GM12878 (cell line): ENCODE measurements at regions not wholly inside any gene's neighbourhood (a gene's known extent, or its start where the extent isn't known, plus 50 kb on each side); places are given as distances from the start of the nearest gene placed in this dataset.

ENCODE experiments used
- ATAC-seq: fragments of 200-7000 bp; cut with Tn5 transposase; 3 replicates; pipeline ENCODE4 v1.9.1; 2020; ENCODE audit warnings: mild to moderate bottlenecking, moderate library complexity
- BruUV-seq: library from RNA; stranded (reverse); fragments of 400-500 nt; replicated peaks from 2 replicates; lab custom pipeline; 2021; lab: Mats Ljungman, UMichigan
- CTCF ChIA-PET: fragments of 300-600 bp; sonication (Branson Sonifier 250); formaldehyde crosslinking; extraction: SDS; loops from one replicate; lab custom pipeline; 2021; ENCODE audit warnings: inconsistent platforms; lab: Yijun Ruan, JAX
- POLR2A ChIA-PET: fragments of 350-600 bp; formaldehyde crosslinking; extraction: SDS; loops from one replicate; lab custom pipeline; 2021; ENCODE audit warnings: inconsistent platforms; lab: Charles Lee
- RAD21 ChIA-PET: fragments of 300-600 bp; sonication (Branson Sonifier 250); formaldehyde crosslinking; loops from one replicate; lab custom pipeline; 2023; ENCODE audit warnings: antibody characterized with exemption; ENCODE audit not compliant: unreplicated experiment; lab: Charles Lee
- SMC1A ChIA-PET: fragments of 300-600 bp; sonication (Branson Sonifier 250); formaldehyde crosslinking; loops from one replicate; lab custom pipeline; 2023; ENCODE audit not compliant: unreplicated experiment, uncharacterized antibody; lab: Charles Lee
- DNase-seq: peaks from one replicate; pipeline ENCODE4 v3.0.0-alpha.2; 2011; ENCODE audit warnings: low read depth, low spot score
- FAIRE-seq: peaks from 3 replicates; lab custom pipeline; 2011; peaks lifted over from hg19 to GRCh38; lab: Jason Lieb, UNC
- H2AFZ ChIP-seq: 2 replicates; pipeline ENCODE4 v1.6.0; 2011; ENCODE audit warnings: low read depth, low read length, control low read depth; ENCODE audit not compliant: control insufficient read depth
- H3K27ac ChIP-seq: 2 replicates; pipeline ENCODE4 v1.5.1; 2011; ENCODE audit warnings: control low read depth; ENCODE audit not compliant: control insufficient read depth, insufficient read depth
- H3K27me3 ChIP-seq, 2 experiments: replicated peaks in 1 of 2; 2 replicates each; pipeline versions ENCODE4 v1.6.0 to v1.6.1; 2011; ENCODE audit warnings: low read length in 1 of 2; ENCODE audit not compliant: control insufficient read depth in 2 of 2, insufficient read depth in 2 of 2
- H3K36me3 ChIP-seq, 2 experiments: 2 replicates each; pipeline ENCODE4 v1.5.1; 2011; ENCODE audit warnings: low read length in 1 of 2; ENCODE audit not compliant: control insufficient read depth in 2 of 2, insufficient read depth in 2 of 2
- H3K4me1 ChIP-seq: 2 replicates; pipeline ENCODE4 v1.6.1; 2011; ENCODE audit warnings: mild to moderate bottlenecking, low read length, moderate library complexity, mixed read lengths; ENCODE audit not compliant: control insufficient read depth, insufficient read depth
- H3K4me2 ChIP-seq: 2 replicates; pipeline ENCODE4 v1.6.0; 2011; ENCODE audit warnings: control low read depth; ENCODE audit not compliant: control insufficient read depth, insufficient read depth
- H3K4me3 ChIP-seq: fragments of 200-600 bp; sonication (generic); 2 replicates; pipeline ENCODE4 v1.5.1; 2016
- H3K79me2 ChIP-seq: 2 replicates; pipeline ENCODE4 v1.6.0; 2011; ENCODE audit warnings: low read length; ENCODE audit not compliant: control insufficient read depth, insufficient read depth
- H3K9ac ChIP-seq: 2 replicates; pipeline ENCODE4 v1.8.0; 2011; ENCODE audit warnings: low read length, control low read depth, mixed read lengths; ENCODE audit not compliant: control insufficient read depth, insufficient read depth
- H3K9me3 ChIP-seq: replicated peaks from 3 replicates; pipeline ENCODE4 v1.5.1; 2011; ENCODE audit warnings: mild to moderate bottlenecking, low read length; ENCODE audit not compliant: control insufficient read depth, insufficient read depth
- H4K20me1 ChIP-seq: 2 replicates; pipeline ENCODE4 v1.6.0; 2011; ENCODE audit not compliant: control insufficient read depth, insufficient read depth
- CEBPB ChIP-seq, 2 experiments: fragments of 150-350 bp in 1 of 2; IDR thresholded peaks; 2 replicates each; pipeline ENCODE4 v1.6.1; 2012 to 2014; ENCODE audit warnings: low read depth in 2 of 2, low read length in 2 of 2, borderline replicate concordance in 1 of 2, inconsistent platforms in 1 of 2
- HDAC6 ChIP-seq: fragments of 200-600 bp; sonication (generic); IDR thresholded peaks from one replicate; pipeline ENCODE4 v1.8.0; 2017; ENCODE audit warnings: antibody characterized with exemption; ENCODE audit not compliant: unreplicated experiment
- NFXL1 ChIP-seq: fragments of 450-650 bp; IDR thresholded peaks from 2 replicates; pipeline ENCODE4 v1.6.1; 2017; ENCODE audit warnings: antibody characterized with exemption, mild to moderate bottlenecking, borderline replicate concordance
- NR2C2 ChIP-seq: IDR thresholded peaks from 2 replicates; pipeline ENCODE4 v1.6.1; 2011; ENCODE audit warnings: borderline replicate concordance, low read depth; ENCODE audit not compliant: control insufficient read depth, insufficient read length
- NR2F1 ChIP-seq: fragments of 450-650 bp; conservative IDR thresholded peaks from 2 replicates; pipeline ENCODE4 v1.6.1; 2017; ENCODE audit warnings: mild to moderate bottlenecking
- POLR2AphosphoS5 ChIP-seq: IDR thresholded peaks from 2 replicates; pipeline ENCODE4 v1.6.1; 2011; ENCODE audit warnings: mild to moderate bottlenecking, low read length, inconsistent platforms
- RBBP5 ChIP-seq: fragments of 200-600 bp; sonication (generic); conservative IDR thresholded peaks from 2 replicates; pipeline ENCODE4 v1.6.1; 2016
- SIN3A ChIP-seq: IDR thresholded peaks from 2 replicates; pipeline ENCODE4 v1.6.1; 2012; ENCODE audit warnings: low read depth, low read length, improper control_type of control experiment
- SREBF2 ChIP-seq: IDR thresholded peaks from 2 replicates; pipeline ENCODE4 v1.6.1; 2012; ENCODE audit warnings: mild to moderate bottlenecking, low read length
- TCF12 ChIP-seq: IDR thresholded peaks from 2 replicates; pipeline ENCODE4 v1.6.1; 2011; ENCODE audit warnings: low read depth, mild to moderate bottlenecking, low read length
- TCF7 ChIP-seq: IDR thresholded peaks from 2 replicates; pipeline ENCODE4 v1.6.1; 2014; ENCODE audit warnings: antibody characterized with exemption, borderline replicate concordance
- WGBS: methylation state at CpG from one replicate; pipeline ENCODE4 v1.1.6; 2016; ENCODE audit warnings: low lambda C conversion rate; ENCODE audit not compliant: insufficient replicate concordance, insufficient coverage; ENCODE audit errors: missing lambda C conversion rate; 5-methylcytosine and 5-hydroxymethylcytosine counted together
- in situ Hi-C: fragments of 300-500 bp; cut with MboI; formaldehyde crosslinking; loops from 9 replicates; pipeline ENCODE4 v1.14.3; 2018; ENCODE audit warnings: mixed read lengths
- intact Hi-C: fragments of 100-400 bp; cut with micrococcal nuclease; formaldehyde crosslinking; loops from one replicate; pipeline ENCODE4 v1.14.2; 2022; ENCODE audit not compliant: unreplicated experiment
- TF ChIP-seq, protein P1 (sequence below): fragments of 450-650 bp; IDR thresholded peaks from 2 replicates; pipeline ENCODE4 v1.6.1; 2018; ENCODE audit warnings: mild to moderate bottlenecking, low read depth, moderate library complexity; ENCODE audit not compliant: partially characterized antibody
- TF ChIP-seq, protein P2 (sequence below): IDR thresholded peaks from 2 replicates; pipeline ENCODE4 v1.6.1; 2011; ENCODE audit warnings: low read depth, low read length, improper control_type of control experiment, borderline replicate concordance
- TF ChIP-seq, protein P3 (sequence below): fragments of 150-350 bp; IDR thresholded peaks from 2 replicates; pipeline ENCODE4 v1.6.1; 2014; ENCODE audit warnings: mild to moderate bottlenecking, low read depth, low read length
- TF ChIP-seq, protein P4 (sequence below): fragments of 450-650 bp; IDR thresholded peaks from 2 replicates; pipeline ENCODE4 v1.6.1; 2016; ENCODE audit warnings: mild to moderate bottlenecking, moderate library complexity, borderline replicate concordance

DNA sequence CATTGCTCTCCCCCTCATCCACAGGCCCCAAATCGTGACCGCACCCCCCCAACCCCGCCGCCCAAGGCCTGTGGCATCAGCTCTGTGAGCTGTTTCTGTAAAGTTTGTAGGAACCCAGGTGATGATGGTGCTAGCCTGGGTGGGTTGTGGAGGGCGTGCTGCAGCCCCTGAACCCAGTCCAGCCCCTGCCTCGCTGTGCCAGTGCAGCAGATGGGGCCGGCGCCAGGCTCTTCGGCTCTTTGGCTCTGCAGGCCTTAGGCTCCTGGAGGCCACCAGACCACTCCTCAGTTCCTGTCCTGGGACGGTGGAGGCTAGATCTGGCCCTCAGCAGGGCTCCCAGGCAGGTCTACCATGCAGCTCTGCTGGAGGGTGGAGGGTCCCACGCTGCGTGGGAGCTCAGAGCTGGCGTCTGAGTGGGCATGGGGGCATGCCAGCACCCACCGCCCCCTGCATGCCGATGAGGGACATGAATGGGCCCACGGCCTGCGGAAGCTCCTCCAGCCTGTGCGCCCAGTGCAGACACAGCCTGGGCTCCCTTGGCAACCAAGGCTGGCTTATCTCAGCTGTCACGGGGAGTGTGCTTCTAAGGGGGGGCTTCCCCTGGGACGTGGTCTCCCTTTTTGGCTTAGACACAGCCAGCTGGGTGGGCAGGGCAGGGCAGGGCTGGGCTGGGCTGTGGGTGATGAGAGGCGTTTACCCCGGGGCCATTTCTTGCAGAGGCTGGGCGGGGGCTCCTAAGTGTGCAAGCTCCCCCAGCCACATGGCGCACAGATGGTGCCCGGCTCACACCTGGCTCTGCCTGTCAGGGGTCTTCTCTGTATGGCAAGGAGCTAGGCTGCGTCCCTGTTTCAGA, 1187.6 kb downstream of the BRD1 start:
- no TSS peak for BruUV-seq
- no peak for ATAC-seq
- Histone ChIP-seq H3K27ac (no peak overlapping the region), H2AFZ (no peak overlapping the region), H3K27me3 (no peaks in the 10 kb centered on the region), H3K4me3 (no peak overlapping the region), H3K4me2 (no peak overlapping the region), H4K20me1 (no peaks in the 10 kb centered on the region), H3K9me3 (no peaks in the 10 kb centered on the region; the same call in 2 of the 3 replicates), H3K9ac (no peak overlapping the region), H3K4me1 (no peaks in the 10 kb centered on the region), H3K36me3 (no peaks in the 10 kb centered on the region), H3K79me2 (no peaks in the 10 kb centered on the region)
- intact Hi-C loops (no loop called here), in situ Hi-C loops (no loop called here)
- CTCF ChIA-PET: no interaction called here
- POLR2A ChIA-PET: no interaction called here
- WGBS: 38% methylated on average over 23 of the region's 26 CpGs
- SMC1A ChIA-PET: no interaction called here
- RAD21 ChIA-PET: no interaction called here
- no peak for DNase-seq
- FAIRE-seq: no peak
- TF ChIP-seq SREBF2 (no peak), TCF12 (no peak), RBBP5 (no peak), TCF7 (no peak), POLR2AphosphoS5 (no peak), CEBPB (IDR thresholded peaks at IDR 0.05; ENCODE audit: borderline replicate concordance in 1 of 2, low read depth in 2 of 2, low read length in 2 of 2) (no peak), SIN3A (no peak), NFXL1 (no peak), NR2C2 (no peak), NR2F1 (no peak), HDAC6 (no peak)
- TF ChIP-seq, protein P1, sequence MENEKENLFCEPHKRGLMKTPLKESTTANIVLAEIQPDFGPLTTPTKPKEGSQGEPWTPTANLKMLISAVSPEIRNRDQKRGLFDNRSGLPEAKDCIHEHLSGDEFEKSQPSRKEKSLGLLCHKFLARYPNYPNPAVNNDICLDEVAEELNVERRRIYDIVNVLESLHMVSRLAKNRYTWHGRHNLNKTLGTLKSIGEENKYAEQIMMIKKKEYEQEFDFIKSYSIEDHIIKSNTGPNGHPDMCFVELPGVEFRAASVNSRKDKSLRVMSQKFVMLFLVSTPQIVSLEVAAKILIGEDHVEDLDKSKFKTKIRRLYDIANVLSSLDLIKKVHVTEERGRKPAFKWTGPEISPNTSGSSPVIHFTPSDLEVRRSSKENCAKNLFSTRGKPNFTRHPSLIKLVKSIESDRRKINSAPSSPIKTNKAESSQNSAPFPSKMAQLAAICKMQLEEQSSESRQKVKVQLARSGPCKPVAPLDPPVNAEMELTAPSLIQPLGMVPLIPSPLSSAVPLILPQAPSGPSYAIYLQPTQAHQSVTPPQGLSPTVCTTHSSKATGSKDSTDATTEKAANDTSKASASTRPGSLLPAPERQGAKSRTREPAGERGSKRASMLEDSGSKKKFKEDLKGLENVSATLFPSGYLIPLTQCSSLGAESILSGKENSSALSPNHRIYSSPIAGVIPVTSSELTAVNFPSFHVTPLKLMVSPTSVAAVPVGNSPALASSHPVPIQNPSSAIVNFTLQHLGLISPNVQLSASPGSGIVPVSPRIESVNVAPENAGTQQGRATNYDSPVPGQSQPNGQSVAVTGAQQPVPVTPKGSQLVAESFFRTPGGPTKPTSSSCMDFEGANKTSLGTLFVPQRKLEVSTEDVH: no peak
- TF ChIP-seq, protein P2, sequence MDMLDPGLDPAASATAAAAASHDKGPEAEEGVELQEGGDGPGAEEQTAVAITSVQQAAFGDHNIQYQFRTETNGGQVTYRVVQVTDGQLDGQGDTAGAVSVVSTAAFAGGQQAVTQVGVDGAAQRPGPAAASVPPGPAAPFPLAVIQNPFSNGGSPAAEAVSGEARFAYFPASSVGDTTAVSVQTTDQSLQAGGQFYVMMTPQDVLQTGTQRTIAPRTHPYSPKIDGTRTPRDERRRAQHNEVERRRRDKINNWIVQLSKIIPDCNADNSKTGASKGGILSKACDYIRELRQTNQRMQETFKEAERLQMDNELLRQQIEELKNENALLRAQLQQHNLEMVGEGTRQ: no peak
- TF ChIP-seq, protein P3, sequence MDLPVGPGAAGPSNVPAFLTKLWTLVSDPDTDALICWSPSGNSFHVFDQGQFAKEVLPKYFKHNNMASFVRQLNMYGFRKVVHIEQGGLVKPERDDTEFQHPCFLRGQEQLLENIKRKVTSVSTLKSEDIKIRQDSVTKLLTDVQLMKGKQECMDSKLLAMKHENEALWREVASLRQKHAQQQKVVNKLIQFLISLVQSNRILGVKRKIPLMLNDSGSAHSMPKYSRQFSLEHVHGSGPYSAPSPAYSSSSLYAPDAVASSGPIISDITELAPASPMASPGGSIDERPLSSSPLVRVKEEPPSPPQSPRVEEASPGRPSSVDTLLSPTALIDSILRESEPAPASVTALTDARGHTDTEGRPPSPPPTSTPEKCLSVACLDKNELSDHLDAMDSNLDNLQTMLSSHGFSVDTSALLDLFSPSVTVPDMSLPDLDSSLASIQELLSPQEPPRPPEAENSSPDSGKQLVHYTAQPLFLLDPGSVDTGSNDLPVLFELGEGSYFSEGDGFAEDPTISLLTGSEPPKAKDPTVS: no peak
- TF ChIP-seq, protein P4, sequence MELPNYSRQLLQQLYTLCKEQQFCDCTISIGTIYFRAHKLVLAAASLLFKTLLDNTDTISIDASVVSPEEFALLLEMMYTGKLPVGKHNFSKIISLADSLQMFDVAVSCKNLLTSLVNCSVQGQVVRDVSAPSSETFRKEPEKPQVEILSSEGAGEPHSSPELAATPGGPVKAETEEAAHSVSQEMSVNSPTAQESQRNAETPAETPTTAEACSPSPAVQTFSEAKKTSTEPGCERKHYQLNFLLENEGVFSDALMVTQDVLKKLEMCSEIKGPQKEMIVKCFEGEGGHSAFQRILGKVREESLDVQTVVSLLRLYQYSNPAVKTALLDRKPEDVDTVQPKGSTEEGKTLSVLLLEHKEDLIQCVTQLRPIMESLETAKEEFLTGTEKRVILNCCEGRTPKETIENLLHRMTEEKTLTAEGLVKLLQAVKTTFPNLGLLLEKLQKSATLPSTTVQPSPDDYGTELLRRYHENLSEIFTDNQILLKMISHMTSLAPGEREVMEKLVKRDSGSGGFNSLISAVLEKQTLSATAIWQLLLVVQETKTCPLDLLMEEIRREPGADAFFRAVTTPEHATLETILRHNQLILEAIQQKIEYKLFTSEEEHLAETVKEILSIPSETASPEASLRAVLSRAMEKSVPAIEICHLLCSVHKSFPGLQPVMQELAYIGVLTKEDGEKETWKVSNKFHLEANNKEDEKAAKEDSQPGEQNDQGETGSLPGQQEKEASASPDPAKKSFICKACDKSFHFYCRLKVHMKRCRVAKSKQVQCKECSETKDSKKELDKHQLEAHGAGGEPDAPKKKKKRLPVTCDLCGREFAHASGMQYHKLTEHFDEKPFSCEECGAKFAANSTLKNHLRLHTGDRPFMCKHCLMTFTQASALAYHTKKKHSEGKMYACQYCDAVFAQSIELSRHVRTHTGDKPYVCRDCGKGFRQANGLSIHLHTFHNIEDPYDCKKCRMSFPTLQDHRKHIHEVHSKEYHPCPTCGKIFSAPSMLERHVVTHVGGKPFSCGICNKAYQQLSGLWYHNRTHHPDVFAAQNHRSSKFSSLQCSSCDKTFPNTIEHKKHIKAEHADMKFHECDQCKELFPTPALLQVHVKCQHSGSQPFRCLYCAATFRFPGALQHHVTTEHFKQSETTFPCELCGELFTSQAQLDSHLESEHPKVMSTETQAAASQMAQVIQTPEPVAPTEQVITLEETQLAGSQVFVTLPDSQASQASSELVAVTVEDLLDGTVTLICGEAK: no peak
